ENCODE measurements at regions not wholly inside any gene's neighbourhood (a gene's known extent, or its start where the extent isn't known, plus 50 kb on each side); places are given as distances from the start of the nearest gene placed in this dataset.
"Not testable (repeated sequence)": the region's sequence is repeated elsewhere in the genome, so short reads cannot be mapped to it uniquely, and the experiment has no call there.

DNA sequence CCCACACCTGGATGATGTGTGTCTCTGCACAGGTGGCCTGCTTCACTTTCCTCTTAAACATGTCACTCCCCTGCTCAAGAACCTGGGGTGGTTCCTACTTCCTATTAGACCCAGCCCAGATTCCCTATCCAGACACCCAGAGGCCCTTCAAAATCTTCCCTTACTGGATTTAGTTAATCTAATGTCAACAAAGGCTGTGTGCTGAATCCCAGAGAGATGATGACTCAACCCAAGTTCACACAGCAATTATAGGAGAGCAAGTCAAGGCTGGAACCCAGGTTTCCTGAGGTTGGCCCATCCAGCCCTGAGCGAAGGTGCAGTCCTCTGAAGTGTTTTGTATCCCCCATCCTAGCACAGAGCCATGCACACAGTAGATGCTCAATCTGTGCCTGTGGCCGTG, 230.5 kb upstream of the POTEB2 start:
- WGBS, 2 donors (ENCODE audit: low coverage in 1 of 2) = no CpG with 5 or more reads among the region's 2 CpGs

DNA sequence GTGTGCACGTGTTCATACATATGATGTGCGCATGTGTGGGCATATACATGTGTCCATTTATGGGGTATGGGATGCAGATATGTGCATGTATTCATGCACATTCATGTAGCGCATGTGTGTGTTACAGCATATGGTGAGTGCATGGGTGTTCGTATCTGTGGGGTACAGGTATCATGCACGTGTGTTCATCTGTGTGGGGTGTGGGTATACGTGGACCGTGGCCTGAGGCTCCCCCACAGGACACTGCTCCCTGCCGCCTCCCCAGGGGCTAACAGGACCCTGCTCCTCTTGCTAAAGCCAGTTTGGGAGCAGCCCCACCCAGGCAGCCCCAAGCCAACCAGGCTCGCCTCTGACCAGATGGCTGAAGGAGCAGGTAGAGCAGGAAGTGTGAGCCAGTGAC, 213.4 kb upstream of the POTEB2 start:
- H3K27me3 ChIP-seq; H3K9me3 ChIP-seq; DNase-seq; H3K4me1 ChIP-seq; H3K4me3 ChIP-seq; H3K27ac ChIP-seq; H3K36me3 ChIP-seq; intact Hi-C loops (cut with DNase I; ENCODE audit: low total_unique reads); in situ Hi-C loops (cut with MboI; ENCODE audit: low pct_ligation_motif_present in 1 of 4, low pct_unique_long_range_greater_than_20kb in 1 of 4, low sequenced_read_pairs in 3 of 4): not testable (repeated sequence)
- WGBS, 2 donors (ENCODE audit: low coverage in 1 of 2) = no CpG with 5 or more reads among the region's 9 CpGs

More for the DNA sequence above, 230.5 kb upstream of the POTEB2 start:
- H3K9me3 ChIP-seq; H3K4me3 ChIP-seq; H3K27ac ChIP-seq; H3K27me3 ChIP-seq; in situ Hi-C loops (cut with MboI; ENCODE audit: low pct_ligation_motif_present in 1 of 4, low pct_unique_long_range_greater_than_20kb in 1 of 4, low sequenced_read_pairs in 3 of 4); H3K36me3 ChIP-seq; intact Hi-C loops (cut with DNase I; ENCODE audit: low total_unique reads); H3K4me1 ChIP-seq; DNase-seq: not testable (repeated sequence)

DNA sequence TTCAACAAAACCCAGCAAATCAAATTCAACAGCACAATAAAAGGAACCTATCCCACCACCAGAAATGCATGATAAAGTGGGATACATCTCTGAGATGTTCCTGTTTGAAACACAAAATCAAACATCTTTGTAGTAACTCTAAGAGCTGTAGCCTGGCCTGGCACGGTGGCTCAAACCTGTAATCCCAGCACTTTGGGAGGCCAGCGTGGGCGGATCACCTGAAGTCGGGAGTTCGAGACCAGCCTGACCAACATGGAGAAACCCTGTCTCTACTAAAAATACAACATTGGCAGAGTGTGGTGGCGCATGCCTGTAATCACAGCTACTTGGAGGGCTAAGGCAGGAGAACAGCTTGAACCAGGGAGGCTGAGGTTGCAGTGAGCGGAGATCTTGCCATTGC, 202.8 kb upstream of the POTEB2 start:
- DNase-seq; H3K9me3 ChIP-seq; H3K36me3 ChIP-seq; in situ Hi-C loops (cut with MboI; ENCODE audit: low pct_ligation_motif_present in 1 of 4, low pct_unique_long_range_greater_than_20kb in 1 of 4, low sequenced_read_pairs in 3 of 4); H3K4me1 ChIP-seq; H3K4me3 ChIP-seq; H3K27ac ChIP-seq; H3K27me3 ChIP-seq; intact Hi-C loops (cut with DNase I; ENCODE audit: low total_unique reads): not testable (repeated sequence)
- WGBS, 2 donors (ENCODE audit: low coverage in 1 of 2) = no CpG with 5 or more reads among the region's 7 CpGs

DNA sequence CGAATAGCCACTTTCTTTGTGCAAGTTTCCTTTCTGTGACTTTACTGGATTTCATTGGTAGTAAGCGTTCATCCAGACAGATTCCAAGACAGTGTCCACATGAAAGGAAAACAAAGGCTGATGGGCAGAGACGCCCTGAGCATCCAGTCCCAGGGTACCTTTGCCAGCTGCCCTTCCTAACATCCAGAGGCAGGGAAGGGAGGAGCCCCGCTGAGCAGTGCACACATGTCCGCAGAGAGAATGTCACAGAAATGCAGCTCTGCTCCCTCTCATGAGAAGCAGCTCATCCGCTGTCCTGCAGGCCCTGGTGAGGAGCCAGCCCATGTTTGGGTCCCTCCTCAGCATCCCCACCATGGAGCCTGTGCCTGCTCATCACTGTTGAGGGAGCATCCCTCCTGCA, 197.4 kb upstream of the POTEB2 start:
- H3K27ac ChIP-seq; H3K27me3 ChIP-seq; H3K9me3 ChIP-seq; DNase-seq; in situ Hi-C loops (cut with MboI; ENCODE audit: low pct_ligation_motif_present in 1 of 4, low pct_unique_long_range_greater_than_20kb in 1 of 4, low sequenced_read_pairs in 3 of 4); H3K4me3 ChIP-seq; intact Hi-C loops (cut with DNase I; ENCODE audit: low total_unique reads); H3K4me1 ChIP-seq; H3K36me3 ChIP-seq: not testable (repeated sequence)
- WGBS, 2 donors (ENCODE audit: low coverage in 1 of 2) = 67 to 100% methylated on average over 1 to 3 of the region's 6 CpGs

DNA sequence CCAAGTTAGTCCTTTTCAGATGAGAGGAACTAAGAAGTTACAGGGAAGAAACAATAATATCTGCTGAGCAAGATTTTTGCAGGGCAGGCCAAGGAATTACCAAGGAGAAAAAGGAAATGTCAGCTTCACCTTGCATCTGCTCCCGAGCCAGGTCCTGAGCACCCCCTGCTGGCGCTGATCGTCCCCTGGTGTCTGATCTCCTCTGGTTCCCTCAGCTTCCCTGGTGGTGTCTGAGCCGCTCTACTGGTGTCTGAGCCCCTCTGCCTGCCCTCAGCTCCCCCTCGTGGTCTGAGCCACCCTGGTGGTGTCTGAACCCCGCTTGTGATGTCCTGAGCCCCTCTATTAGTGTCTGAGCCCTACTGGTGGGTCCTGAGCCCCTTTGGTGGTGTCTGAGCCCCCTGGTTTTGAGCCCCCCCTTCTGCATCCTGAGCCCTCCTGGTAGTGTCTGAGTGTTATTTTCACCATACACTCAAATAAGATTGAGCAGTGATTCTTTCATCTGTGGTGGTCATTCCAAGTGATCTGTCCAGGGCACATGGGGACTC, 196.6 kb upstream of the POTEB2 start:
- H3K4me1 ChIP-seq; H3K9me3 ChIP-seq; in situ Hi-C loops (cut with MboI; ENCODE audit: low pct_ligation_motif_present in 1 of 4, low pct_unique_long_range_greater_than_20kb in 1 of 4, low sequenced_read_pairs in 3 of 4); DNase-seq; H3K4me3 ChIP-seq; H3K27me3 ChIP-seq; H3K27ac ChIP-seq; H3K36me3 ChIP-seq; intact Hi-C loops (cut with DNase I; ENCODE audit: low total_unique reads): not testable (repeated sequence)
- no CpG with 5 or more reads among the region's 6 CpGs for WGBS, 2 donors (ENCODE audit: low coverage in 1 of 2)

DNA sequence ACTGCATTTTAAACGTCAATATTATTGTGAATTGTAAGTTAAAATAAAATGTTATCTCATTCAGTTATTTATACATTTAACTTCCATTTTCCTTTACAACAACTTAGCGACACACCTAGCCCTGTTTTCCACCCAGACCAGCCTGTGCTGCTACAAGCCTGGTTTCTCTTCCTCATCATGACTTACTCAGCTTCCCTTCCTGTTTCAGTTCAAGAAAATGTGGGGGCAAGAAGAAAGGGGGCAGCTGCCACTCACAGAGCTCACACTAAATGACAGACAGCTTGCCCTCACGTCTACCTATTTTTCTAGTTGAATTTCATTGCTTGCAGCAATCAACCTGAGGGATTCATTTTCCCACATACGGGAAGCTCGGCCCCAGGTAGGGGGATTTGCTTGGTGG, 185.8 kb upstream of the POTEB2 start:
- H3K4me1 ChIP-seq; H3K4me3 ChIP-seq; H3K36me3 ChIP-seq; in situ Hi-C loops (cut with MboI; ENCODE audit: low pct_ligation_motif_present in 1 of 4, low pct_unique_long_range_greater_than_20kb in 1 of 4, low sequenced_read_pairs in 3 of 4); H3K9me3 ChIP-seq; H3K27ac ChIP-seq; DNase-seq; H3K27me3 ChIP-seq; intact Hi-C loops (cut with DNase I; ENCODE audit: low total_unique reads): not testable (repeated sequence)
- WGBS, 2 donors (ENCODE audit: low coverage in 1 of 2) = no CpG with 5 or more reads among the region's 5 CpGs

DNA sequence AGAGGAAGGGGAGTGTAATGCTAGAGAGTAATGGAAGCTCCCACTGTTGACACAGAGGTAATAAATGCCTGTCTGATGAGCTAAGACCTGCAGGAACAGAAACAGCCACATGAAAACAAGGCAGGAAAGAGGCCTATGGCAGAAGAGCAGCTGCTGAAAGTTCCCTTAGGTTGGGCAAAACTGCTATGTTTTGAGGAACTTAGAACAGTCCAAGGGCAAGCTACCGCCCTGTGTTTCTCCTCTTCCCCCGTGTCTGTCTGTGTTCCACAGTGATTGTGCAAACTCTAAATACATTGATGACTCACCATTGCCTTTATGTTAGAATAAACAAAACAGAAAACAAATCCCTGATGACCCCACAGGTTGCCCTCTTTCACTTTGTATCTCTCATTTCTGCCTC, 165.6 kb upstream of the POTEB2 start:
- intact Hi-C loops (cut with DNase I; ENCODE audit: low total_unique reads); H3K9me3 ChIP-seq; H3K27ac ChIP-seq; H3K36me3 ChIP-seq; H3K4me1 ChIP-seq; H3K27me3 ChIP-seq; in situ Hi-C loops (cut with MboI; ENCODE audit: low pct_ligation_motif_present in 1 of 4, low pct_unique_long_range_greater_than_20kb in 1 of 4, low sequenced_read_pairs in 3 of 4); H3K4me3 ChIP-seq; DNase-seq: not testable (repeated sequence)
- no CpG with 5 or more reads among the region's 2 CpGs for WGBS, 2 donors (ENCODE audit: low coverage in 1 of 2)

DNA sequence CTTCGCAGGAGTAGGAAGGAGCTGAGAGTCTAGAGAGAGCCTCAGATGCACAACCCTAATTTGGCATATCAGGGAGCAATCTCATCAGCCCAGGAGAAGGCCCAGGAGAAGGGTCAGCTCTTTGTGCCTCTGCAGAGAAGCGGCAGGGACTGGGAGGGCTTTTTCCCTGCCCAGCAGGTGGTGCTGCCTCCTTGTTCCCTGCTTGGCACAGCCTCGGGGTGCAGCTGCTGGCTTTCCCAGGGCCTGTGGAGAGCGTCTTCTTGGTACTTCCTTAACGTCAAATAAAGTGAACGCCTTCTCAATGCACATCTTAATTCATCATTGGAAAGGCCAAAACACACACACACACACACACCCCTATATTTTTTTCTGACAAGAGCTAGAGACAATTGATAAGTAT, 162.9 kb upstream of the POTEB2 start:
- H3K4me1 ChIP-seq; H3K9me3 ChIP-seq; H3K27ac ChIP-seq; intact Hi-C loops (cut with DNase I; ENCODE audit: low total_unique reads); H3K4me3 ChIP-seq; in situ Hi-C loops (cut with MboI; ENCODE audit: low pct_ligation_motif_present in 1 of 4, low pct_unique_long_range_greater_than_20kb in 1 of 4, low sequenced_read_pairs in 3 of 4); H3K36me3 ChIP-seq; H3K27me3 ChIP-seq; DNase-seq: not testable (repeated sequence)
- no CpG with 5 or more reads among the region's 6 CpGs for WGBS, 2 donors (ENCODE audit: low coverage in 1 of 2)

DNA sequence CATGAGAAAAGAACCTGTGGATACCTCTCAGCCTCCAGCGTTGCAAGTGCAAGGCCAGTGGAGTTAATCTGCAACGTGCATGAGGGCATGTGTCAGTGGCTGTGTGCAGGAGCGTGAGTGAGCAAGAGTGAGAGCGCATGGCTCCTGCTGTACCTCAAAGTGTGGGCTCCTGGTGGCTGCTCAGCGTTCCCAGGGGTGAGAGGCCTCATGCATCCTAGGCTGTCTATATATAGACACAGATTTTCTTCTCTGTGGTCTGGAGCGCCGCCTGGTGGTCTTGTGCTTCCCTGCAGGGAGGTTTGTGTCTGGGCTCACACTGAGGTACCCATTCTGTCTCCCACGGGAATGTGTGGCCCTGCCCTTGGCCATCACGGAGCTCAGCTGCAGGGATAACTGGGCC, 161.8 kb upstream of the POTEB2 start:
- H3K27me3 ChIP-seq; intact Hi-C loops (cut with DNase I; ENCODE audit: low total_unique reads); H3K9me3 ChIP-seq; H3K36me3 ChIP-seq; H3K4me3 ChIP-seq; H3K4me1 ChIP-seq; H3K27ac ChIP-seq; in situ Hi-C loops (cut with MboI; ENCODE audit: low pct_ligation_motif_present in 1 of 4, low pct_unique_long_range_greater_than_20kb in 1 of 4, low sequenced_read_pairs in 3 of 4); DNase-seq: not testable (repeated sequence)
- WGBS, 2 donors (ENCODE audit: low coverage in 1 of 2) = no CpG with 5 or more reads among the region's 9 CpGs

DNA sequence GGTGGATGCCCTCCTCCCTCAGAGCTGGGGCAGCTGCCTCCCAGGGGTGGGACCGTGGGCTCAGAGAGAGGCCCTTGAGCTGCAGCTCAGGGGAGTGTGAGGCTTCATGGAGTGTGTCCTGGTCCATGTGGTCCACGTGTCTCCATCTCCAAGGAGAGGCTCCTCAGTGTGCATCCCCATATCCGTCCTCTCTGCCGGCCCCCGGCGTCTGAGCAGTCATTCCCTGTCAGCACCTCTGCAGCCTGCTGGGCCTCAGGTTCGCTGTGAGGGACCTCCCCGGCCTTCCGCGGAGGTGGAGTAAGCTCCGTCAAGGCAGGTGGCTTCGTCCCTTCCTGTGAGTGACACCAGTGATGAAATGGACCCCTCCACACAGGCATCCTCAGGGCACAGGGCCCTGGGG, 160.7 kb upstream of the POTEB2 start:
- in situ Hi-C loops (cut with MboI; ENCODE audit: low pct_ligation_motif_present in 1 of 4, low pct_unique_long_range_greater_than_20kb in 1 of 4, low sequenced_read_pairs in 3 of 4) = not testable (repeated sequence)
- WGBS, 2 donors (ENCODE audit: low coverage in 1 of 2) = no CpG with 5 or more reads among the region's 12 CpGs

DNA sequence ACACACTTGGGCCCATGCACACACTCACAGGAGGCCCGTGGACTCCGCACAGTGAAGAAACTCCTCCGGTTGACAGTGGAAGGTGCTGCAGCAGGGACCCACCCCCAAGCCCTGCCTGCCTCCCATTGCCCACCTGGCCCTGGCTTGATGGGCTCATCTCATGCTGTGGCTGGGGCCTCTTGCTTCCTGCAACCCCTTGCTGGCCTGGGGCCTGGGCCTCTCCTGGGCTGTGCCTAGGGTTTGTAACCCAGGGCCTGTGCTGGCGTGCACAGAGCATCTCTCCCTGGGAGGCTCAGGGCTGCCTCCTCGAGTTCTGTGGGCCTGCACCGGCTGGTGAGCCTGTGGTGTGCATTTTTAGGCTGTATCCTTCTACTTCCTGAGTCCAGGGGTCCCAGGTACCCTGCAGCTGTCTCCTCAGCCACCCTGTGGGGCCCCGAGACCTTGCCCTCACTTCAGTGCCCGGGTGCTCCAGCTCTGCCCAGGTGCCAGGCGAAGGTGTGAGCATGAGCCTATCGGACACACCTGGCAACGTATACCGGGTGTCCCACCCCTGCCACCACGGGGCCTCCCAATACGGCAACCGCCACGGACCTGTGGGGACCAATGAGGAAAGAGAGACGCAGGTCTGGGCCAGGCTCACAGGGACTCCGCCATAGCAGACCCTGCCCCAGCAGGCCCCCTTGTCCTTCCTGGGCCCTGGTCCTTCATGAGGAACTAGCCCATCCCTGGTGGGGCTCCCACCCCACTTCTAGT, 158.3 kb upstream of the POTEB2 start:
- H3K27me3 ChIP-seq; intact Hi-C loops (cut with DNase I; ENCODE audit: low total_unique reads); H3K4me3 ChIP-seq; H3K9me3 ChIP-seq; H3K36me3 ChIP-seq; DNase-seq; H3K27ac ChIP-seq; in situ Hi-C loops (cut with MboI; ENCODE audit: low pct_ligation_motif_present in 1 of 4, low pct_unique_long_range_greater_than_20kb in 1 of 4, low sequenced_read_pairs in 3 of 4); H3K4me1 ChIP-seq: not testable (repeated sequence)
- 97% methylated on average over 9 of the region's 18 CpGs; no CpG with 5 or more reads in 1 of the 2 donors for WGBS, 2 donors (ENCODE audit: low coverage in 1 of 2)

More for the DNA sequence above, 160.7 kb upstream of the POTEB2 start:
- H3K9me3 ChIP-seq; H3K4me1 ChIP-seq; H3K36me3 ChIP-seq; DNase-seq; H3K27ac ChIP-seq; H3K4me3 ChIP-seq; H3K27me3 ChIP-seq; intact Hi-C loops (cut with DNase I; ENCODE audit: low total_unique reads): not testable (repeated sequence)

All from transverse colon (tissue), 4 donors.